K562 (cell line): ENCODE measurements at regions not wholly inside any gene's neighbourhood (a gene's known extent, or its start where the extent isn't known, plus 50 kb on each side); places are given as distances from the start of the nearest gene placed in this dataset.

Experiments used
- ATAC-seq: fragments of 200-7000 bp; cut with Tn5 transposase; 3 replicates; pipeline ENCODE4 v1.9.1; 2020; ENCODE audit warnings: moderate library complexity
- BruUV-seq: library from RNA; stranded (reverse); fragments of 400-500 nt; replicated peaks from 2 replicates; lab custom pipeline; 2021; lab: Mats Ljungman, UMichigan
- CTCF ChIA-PET: fragments of 300-600 bp; formaldehyde crosslinking; extraction: SDS; loops from one replicate; lab custom pipeline; 2021; ENCODE audit warnings: low intra/inter-chr PET ratio; lab: Yijun Ruan, JAX
- POLR2A ChIA-PET: fragments of 300-600, 350-650 bp; sonication (Branson Sonifier 250); formaldehyde crosslinking; extraction: SDS; loops from one replicate; lab custom pipeline; 2021; ENCODE audit warnings: antibody characterized with exemption, inconsistent platforms; lab: Yijun Ruan, JAX
- DNase-seq, 4 experiments: peaks; one replicate each; pipeline versions ENCODE4 v3.0.0 to v3.0.0-alpha.2; 2011 to 2018; ENCODE audit warnings: low spot score in 3 of 4, mixed read lengths in 3 of 4; ENCODE audit errors: extremely low read depth in 1 of 4
- FAIRE-seq: peaks from 2 replicates; lab custom pipeline; 2011; peaks lifted over from hg19 to GRCh38; lab: Jason Lieb, UNC
- H2AFZ ChIP-seq: 2 replicates; pipeline ENCODE4 v1.6.0; 2011; ENCODE audit warnings: low read depth, low read length, control low read depth, inconsistent platforms
- H3K27ac ChIP-seq: fragments of 200-600 bp; 3 replicates; pipeline ENCODE4 v1.8.0; 2011; ENCODE audit warnings: low read depth, mild to moderate bottlenecking, control low read depth, inconsistent platforms, low read length, moderate library complexity, mixed read lengths; ENCODE audit errors: extremely low read depth
- H3K27me3 ChIP-seq, 2 experiments: fragments of 300-600 bp in 1 of 2; 2 replicates in 1 of 2; 3 replicates in 1 of 2; pipeline versions ENCODE4 v1.6.0 to v1.8.0; 2011; ENCODE audit warnings: inconsistent platforms in 2 of 2, low read length in 2 of 2, mild to moderate bottlenecking in 1 of 2, mixed read lengths in 1 of 2, moderate library complexity in 1 of 2; ENCODE audit not compliant: control insufficient read depth in 2 of 2, insufficient read depth in 2 of 2
- H3K36me3 ChIP-seq: fragments of 300-600 bp; 3 replicates; pipeline ENCODE4 v1.8.0; 2011; ENCODE audit warnings: mild to moderate bottlenecking, low read length, inconsistent platforms; ENCODE audit not compliant: control insufficient read depth, insufficient read depth
- H3K4me1 ChIP-seq, 2 experiments: fragments of 200-600 bp in 1 of 2; replicated peaks in 1 of 2; 2 replicates in 1 of 2; 3 replicates in 1 of 2; pipeline versions ENCODE4 v1.5.1 to v1.8.0; 2011; ENCODE audit warnings: inconsistent platforms in 2 of 2, low read length in 2 of 2, mild to moderate bottlenecking in 1 of 2, mixed read lengths in 1 of 2, moderate library complexity in 1 of 2; ENCODE audit not compliant: control insufficient read depth in 2 of 2, insufficient read depth in 2 of 2
- H3K4me2 ChIP-seq: 2 replicates; pipeline ENCODE4 v1.6.1; 2011; ENCODE audit warnings: low read length, control low read depth, inconsistent platforms, mixed read lengths; ENCODE audit not compliant: insufficient read depth
- H3K4me3 ChIP-seq: fragments of 200-600 bp; sonication (generic), shearing (Covaris generic); 2 replicates; pipeline ENCODE4 v1.5.1; 2016; ENCODE audit warnings: control low read depth, inconsistent platforms
- H3K79me2 ChIP-seq: fragments of 200-600 bp; 3 replicates; pipeline ENCODE4 v1.8.0; 2011; ENCODE audit warnings: low read length, inconsistent platforms; ENCODE audit not compliant: control insufficient read depth, insufficient read depth
- H3K9ac ChIP-seq, 2 experiments: 2 replicates each; pipeline versions ENCODE4 v1.6.0 to v1.6.1; 2011; ENCODE audit warnings: low read depth in 2 of 2, low read length in 2 of 2, control low read depth in 1 of 2, inconsistent platforms in 1 of 2, mild to moderate bottlenecking in 1 of 2, mixed read lengths in 1 of 2; ENCODE audit not compliant: insufficient read depth in 1 of 2
- H3K9me1 ChIP-seq: one replicate; pipeline ENCODE4 v1.6.0; 2011; ENCODE audit warnings: inconsistent platforms, mild to moderate bottlenecking, low read length, moderate library complexity; ENCODE audit not compliant: control insufficient read depth, insufficient read depth
- H3K9me3 ChIP-seq: replicated peaks from 2 replicates; pipeline ENCODE4 v1.5.1; 2011; ENCODE audit warnings: low read depth, low read length, inconsistent platforms; ENCODE audit not compliant: control insufficient read depth, insufficient read depth
- H4K20me1 ChIP-seq: replicated peaks from 2 replicates; pipeline ENCODE4 v1.6.1; 2011; ENCODE audit warnings: low read length, inconsistent platforms, mixed read lengths; ENCODE audit not compliant: control insufficient read depth, insufficient read depth
- MAFF ChIP-seq: IDR thresholded peaks from 2 replicates; pipeline ENCODE4 v1.6.1; 2012; ENCODE audit warnings: low read length, improper control_type of control experiment
- ZNF175 ChIP-seq: fragments of 200-800 bp; sonication (Bioruptor generic); IDR thresholded peaks from 2 replicates; pipeline ENCODE4 v1.6.1; 2016; ENCODE audit warnings: low read depth, mild to moderate bottlenecking, missing genetic modification characterization, missing compliant biosample characterization
- ZNF316 ChIP-seq: fragments of 450-650 bp; IDR thresholded peaks from 2 replicates; pipeline ENCODE4 v1.6.1; 2016
- WGBS: fragments of 100-300 bp; shearing (Covaris generic); methylation state at CpG from one replicate; pipeline ENCODE4 v1.1.6; 2016; ENCODE audit warnings: low coverage, mixed read lengths; ENCODE audit not compliant: insufficient coverage; ENCODE audit errors: missing lambda C conversion rate; 5-methylcytosine and 5-hydroxymethylcytosine counted together
- in situ Hi-C: fragments of 300-500 bp; cut with MboI; formaldehyde crosslinking; loops from 4 replicates; pipeline ENCODE4 v1.15.0; 2018; ENCODE audit warnings: inconsistent platforms, mixed read lengths
- intact Hi-C: fragments of 100-400 bp; cut with micrococcal nuclease; formaldehyde crosslinking; loops from 2 replicates; pipeline ENCODE4 v1.14.2; 2022
- TF ChIP-seq, protein P1 (sequence below), 2 experiments: IDR thresholded peaks in 1 of 2; conservative IDR thresholded peaks in 1 of 2; 2 replicates each; pipeline ENCODE4 v1.6.1; 2016; ENCODE audit warnings: low read depth in 2 of 2, mild to moderate bottlenecking in 1 of 2, missing compliant biosample characterization in 1 of 2, missing genetic modification characterization in 1 of 2, moderate library complexity in 1 of 2

DNA sequence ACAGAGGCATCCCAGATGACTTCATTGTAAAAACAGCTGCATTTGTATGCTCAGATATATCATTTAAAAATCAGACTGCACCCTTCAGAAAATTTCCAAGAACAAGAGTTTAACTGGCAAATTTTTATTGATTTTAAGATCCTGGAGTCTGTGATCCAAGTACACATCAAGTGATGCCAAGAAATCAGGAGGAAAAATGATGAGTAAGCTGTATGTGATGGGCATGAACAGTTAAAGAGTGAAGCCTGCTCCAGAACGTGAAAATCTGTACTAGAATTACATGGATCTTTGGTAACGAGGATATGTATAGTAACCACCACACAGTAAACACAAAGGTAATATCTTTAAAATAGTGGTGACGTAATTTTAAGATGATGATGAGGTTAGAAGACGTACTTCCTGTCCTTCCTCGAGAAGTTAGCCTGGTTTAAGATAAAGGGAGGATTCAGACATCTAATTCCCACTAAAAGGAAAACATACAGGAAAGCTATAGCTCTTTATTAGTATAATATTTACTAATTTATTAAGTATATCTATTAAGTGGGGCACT is 1374.3 kb upstream of the DDX18 start:
- peak; percentile 9; the same call in 1 of the 2 replicates for TF ChIP-seq ZNF316
- 0 out of 2 replicates have a peak, but pooled peaks have one; percentile 18 for TF ChIP-seq MAFF
- no peak for TF ChIP-seq ZNF175 (CRISPR knock-in tag)
- TF ChIP-seq, protein P1, sequence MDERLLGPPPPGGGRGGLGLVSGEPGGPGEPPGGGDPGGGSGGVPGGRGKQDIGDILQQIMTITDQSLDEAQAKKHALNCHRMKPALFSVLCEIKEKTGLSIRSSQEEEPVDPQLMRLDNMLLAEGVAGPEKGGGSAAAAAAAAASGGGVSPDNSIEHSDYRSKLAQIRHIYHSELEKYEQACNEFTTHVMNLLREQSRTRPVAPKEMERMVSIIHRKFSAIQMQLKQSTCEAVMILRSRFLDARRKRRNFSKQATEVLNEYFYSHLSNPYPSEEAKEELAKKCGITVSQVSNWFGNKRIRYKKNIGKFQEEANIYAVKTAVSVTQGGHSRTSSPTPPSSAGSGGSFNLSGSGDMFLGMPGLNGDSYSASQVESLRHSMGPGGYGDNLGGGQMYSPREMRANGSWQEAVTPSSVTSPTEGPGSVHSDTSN (CRISPR knock-in tag; IDR thresholded peaks at IDR 0.05; ENCODE audit: low read depth), result no peak
- TF ChIP-seq, protein P1 (tag; conservative IDR thresholded peaks at IDR 0.05; ENCODE audit: low read depth), result no peak
- intact Hi-C loops, result no loop called here
- H3K27ac ChIP-seq, result no peak overlapping the region
- no peak for FAIRE-seq
- H2AFZ ChIP-seq, result no peak overlapping the region
- H3K9ac ChIP-seq, result no peak overlapping the region
- WGBS, result 0% methylated on average over 5 of the region's 5 CpGs
- H3K4me2 ChIP-seq, result no peak overlapping the region
- H3K9me3 ChIP-seq, result no peaks in the 10 kb centered on the region
- H3K9me1 ChIP-seq, result no peaks in the 10 kb centered on the region
- H3K27me3 ChIP-seq, result no peaks in the 10 kb centered on the region
- H3K4me1 ChIP-seq, result no peaks in the 10 kb centered on the region
- H3K36me3 ChIP-seq, result no peaks in the 10 kb centered on the region
- in situ Hi-C loops, result no loop called here
- CTCF ChIA-PET, result no interaction called here
- H4K20me1 ChIP-seq, result no peaks in the 10 kb centered on the region
- H3K79me2 ChIP-seq, result no peaks in the 10 kb centered on the region
- ATAC-seq, result no peak
- BruUV-seq, result no TSS peak
- POLR2A ChIA-PET, result no interaction called here
- H3K4me3 ChIP-seq, result no peak overlapping the region
- DNase-seq, result no peak
